Epithelial cell of esophagus (primary cell): ENCODE measurements at regions not wholly inside any gene's neighbourhood (a gene's known extent, or its start where the extent isn't known, plus 50 kb on each side); places are given as distances from the start of the nearest gene placed in this dataset.

Experiments used
- DNase-seq: peaks from one replicate; pipeline ENCODE4 v3.0.0; 2010; ENCODE audit warnings: low read depth
- H3K4me3 ChIP-seq: 2 replicates; pipeline ENCODE4 v1.5.1; 2011; ENCODE audit warnings: mild to moderate bottlenecking, low read length, control low read depth
- CTCF ChIP-seq: IDR thresholded peaks from 2 replicates; pipeline ENCODE4 v1.5.1; 2011; ENCODE audit warnings: low read depth, mild to moderate bottlenecking, low read length, control low read depth, inconsistent platforms; ENCODE audit not compliant: insufficient read depth; ENCODE audit errors: missing control alignments

- TF ChIP-seq CTCF: no peak
- no peak for DNase-seq
- H3K4me3 ChIP-seq: no peak overlapping the region
Observed at GRCh38 chr12:68521848-68522502, 88.7 kb upstream of the RAP1B start.

- TF ChIP-seq CTCF: no peak
- no peak for DNase-seq
Observed at GRCh38 chr12:68529466-68529865, 81.2 kb upstream of the RAP1B start.

GRCh38 chr12:68529869-68530268, 80.8 kb upstream of the RAP1B start:
- TF ChIP-seq CTCF: no peak
- no peak for DNase-seq
- H3K4me3 ChIP-seq: no peak overlapping the region

More at GRCh38 chr12:68529466-68529865, 81.2 kb upstream of the RAP1B start:
- no peak overlapping the region for H3K4me3 ChIP-seq

GRCh38 chr12:68530299-68530698, 80.4 kb upstream of the RAP1B start:
- no peak overlapping the region for H3K4me3 ChIP-seq
- DNase-seq: no peak
- no peak for TF ChIP-seq CTCF

GRCh38 chr12:68530965-68531364, 79.7 kb upstream of the RAP1B start:
- no peak for TF ChIP-seq CTCF
- H3K4me3 ChIP-seq: no peak overlapping the region
- no peak for DNase-seq

- TF ChIP-seq CTCF: no peak
- DNase-seq: peak; percentile 35
- H3K4me3 ChIP-seq: no peak overlapping the region
Observed at GRCh38 chr12:68532204-68532886, 78.4 kb upstream of the RAP1B start.

GRCh38 chr12:68532887-68533248, 77.8 kb upstream of the RAP1B start:
- no peak overlapping the region for H3K4me3 ChIP-seq
- no peak for DNase-seq
- no peak for TF ChIP-seq CTCF
